ENCODE measurements at regions not wholly inside any gene's neighbourhood (a gene's known extent, or its start where the extent isn't known, plus 50 kb on each side); places are given as distances from the start of the nearest gene placed in this dataset.

DNA sequence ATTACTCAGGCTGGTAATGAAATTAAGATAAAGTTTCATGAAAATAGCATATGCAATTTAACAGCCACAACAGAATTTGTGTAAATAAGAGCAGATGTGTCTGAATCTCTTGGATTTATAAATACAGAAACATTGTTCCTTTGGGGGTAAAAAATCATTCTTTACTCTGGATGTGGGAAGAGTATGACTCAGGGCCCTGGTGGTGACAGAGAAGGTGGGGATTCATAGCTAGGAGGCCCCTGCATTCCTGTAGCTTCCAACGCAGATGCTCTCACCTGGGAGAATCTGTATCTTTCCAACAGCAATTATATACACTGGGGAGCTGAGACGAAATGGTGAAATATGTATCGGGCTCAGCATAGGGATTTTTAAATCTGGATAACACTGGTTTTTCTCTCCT is 167.6 kb upstream of the CADPS start:
- TF ChIP-seq, protein P1, sequence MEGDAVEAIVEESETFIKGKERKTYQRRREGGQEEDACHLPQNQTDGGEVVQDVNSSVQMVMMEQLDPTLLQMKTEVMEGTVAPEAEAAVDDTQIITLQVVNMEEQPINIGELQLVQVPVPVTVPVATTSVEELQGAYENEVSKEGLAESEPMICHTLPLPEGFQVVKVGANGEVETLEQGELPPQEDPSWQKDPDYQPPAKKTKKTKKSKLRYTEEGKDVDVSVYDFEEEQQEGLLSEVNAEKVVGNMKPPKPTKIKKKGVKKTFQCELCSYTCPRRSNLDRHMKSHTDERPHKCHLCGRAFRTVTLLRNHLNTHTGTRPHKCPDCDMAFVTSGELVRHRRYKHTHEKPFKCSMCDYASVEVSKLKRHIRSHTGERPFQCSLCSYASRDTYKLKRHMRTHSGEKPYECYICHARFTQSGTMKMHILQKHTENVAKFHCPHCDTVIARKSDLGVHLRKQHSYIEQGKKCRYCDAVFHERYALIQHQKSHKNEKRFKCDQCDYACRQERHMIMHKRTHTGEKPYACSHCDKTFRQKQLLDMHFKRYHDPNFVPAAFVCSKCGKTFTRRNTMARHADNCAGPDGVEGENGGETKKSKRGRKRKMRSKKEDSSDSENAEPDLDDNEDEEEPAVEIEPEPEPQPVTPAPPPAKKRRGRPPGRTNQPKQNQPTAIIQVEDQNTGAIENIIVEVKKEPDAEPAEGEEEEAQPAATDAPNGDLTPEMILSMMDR (IDR thresholded peaks at IDR 0.05; ENCODE audit: poor library complexity, severe bottlenecking), result no peak
- TF ChIP-seq, protein P2, sequence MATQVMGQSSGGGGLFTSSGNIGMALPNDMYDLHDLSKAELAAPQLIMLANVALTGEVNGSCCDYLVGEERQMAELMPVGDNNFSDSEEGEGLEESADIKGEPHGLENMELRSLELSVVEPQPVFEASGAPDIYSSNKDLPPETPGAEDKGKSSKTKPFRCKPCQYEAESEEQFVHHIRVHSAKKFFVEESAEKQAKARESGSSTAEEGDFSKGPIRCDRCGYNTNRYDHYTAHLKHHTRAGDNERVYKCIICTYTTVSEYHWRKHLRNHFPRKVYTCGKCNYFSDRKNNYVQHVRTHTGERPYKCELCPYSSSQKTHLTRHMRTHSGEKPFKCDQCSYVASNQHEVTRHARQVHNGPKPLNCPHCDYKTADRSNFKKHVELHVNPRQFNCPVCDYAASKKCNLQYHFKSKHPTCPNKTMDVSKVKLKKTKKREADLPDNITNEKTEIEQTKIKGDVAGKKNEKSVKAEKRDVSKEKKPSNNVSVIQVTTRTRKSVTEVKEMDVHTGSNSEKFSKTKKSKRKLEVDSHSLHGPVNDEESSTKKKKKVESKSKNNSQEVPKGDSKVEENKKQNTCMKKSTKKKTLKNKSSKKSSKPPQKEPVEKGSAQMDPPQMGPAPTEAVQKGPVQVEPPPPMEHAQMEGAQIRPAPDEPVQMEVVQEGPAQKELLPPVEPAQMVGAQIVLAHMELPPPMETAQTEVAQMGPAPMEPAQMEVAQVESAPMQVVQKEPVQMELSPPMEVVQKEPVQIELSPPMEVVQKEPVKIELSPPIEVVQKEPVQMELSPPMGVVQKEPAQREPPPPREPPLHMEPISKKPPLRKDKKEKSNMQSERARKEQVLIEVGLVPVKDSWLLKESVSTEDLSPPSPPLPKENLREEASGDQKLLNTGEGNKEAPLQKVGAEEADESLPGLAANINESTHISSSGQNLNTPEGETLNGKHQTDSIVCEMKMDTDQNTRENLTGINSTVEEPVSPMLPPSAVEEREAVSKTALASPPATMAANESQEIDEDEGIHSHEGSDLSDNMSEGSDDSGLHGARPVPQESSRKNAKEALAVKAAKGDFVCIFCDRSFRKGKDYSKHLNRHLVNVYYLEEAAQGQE (IDR thresholded peaks at IDR 0.05; ENCODE audit: borderline replicate concordance), result no peak
- TF ChIP-seq RAD21 (conservative IDR thresholded peaks at IDR 0.05) (no peak), POLR2AphosphoS5 (IDR thresholded peaks at IDR 0.05) (no peak), TAF1 (IDR thresholded peaks at IDR 0.05; ENCODE audit: low read depth) (no peak)

All from neural cell (in vitro differentiated cells).